Endothelial cell of umbilical vein (primary cell): ENCODE measurements at regions not wholly inside any gene's neighbourhood (a gene's known extent, or its start where the extent isn't known, plus 50 kb on each side); places are given as distances from the start of the nearest gene placed in this dataset.

Experiments
- BruUV-seq: library from RNA; stranded (reverse); fragments of 400-500 nt; replicated peaks from 2 replicates; lab custom pipeline; 2021; lab: Mats Ljungman, UMichigan
- CTCF ChIA-PET: fragments of 300-600, 350-600 bp; sonication (Branson Sonifier 250); formaldehyde crosslinking; loops from one replicate; lab custom pipeline; 2021; ENCODE audit warnings: antibody characterized with exemption, inconsistent platforms; lab: Charles Lee
- POLR2A ChIA-PET: fragments of 300-600, 350-600 bp; sonication (Branson Sonifier 250); formaldehyde crosslinking; loops from one replicate; lab custom pipeline; 2021; ENCODE audit warnings: antibody characterized with exemption, inconsistent platforms; lab: Charles Lee
- DNase-seq: peaks from one replicate; pipeline ENCODE4 v3.0.0-alpha.2; 2011; ENCODE audit warnings: low read depth, low spot score
- FAIRE-seq: peaks from 2 replicates; lab custom pipeline; 2011; peaks lifted over from hg19 to GRCh38; lab: Jason Lieb, UNC
- H2AFZ ChIP-seq: 2 replicates; pipeline ENCODE4 v1.6.0; 2012; ENCODE audit warnings: low read depth, low read length, control low read depth, inconsistent platforms
- H3K27ac ChIP-seq: 2 replicates; pipeline ENCODE4 v1.5.1; 2011; ENCODE audit warnings: low read depth, mild to moderate bottlenecking, control low read depth, low read length, moderate library complexity; ENCODE audit not compliant: insufficient read depth
- H3K27me3 ChIP-seq, 2 experiments: 2 replicates each; pipeline versions ENCODE4 v1.6.0 to v1.6.1; 2011; ENCODE audit warnings: low read length in 2 of 2, mixed read lengths in 1 of 2; ENCODE audit not compliant: control insufficient read depth in 2 of 2, insufficient read depth in 2 of 2
- H3K36me3 ChIP-seq, 2 experiments: 2 replicates in 1 of 2; 3 replicates in 1 of 2; pipeline ENCODE4 v1.5.1; 2011; ENCODE audit warnings: low read length in 2 of 2, mild to moderate bottlenecking in 1 of 2, moderate library complexity in 1 of 2; ENCODE audit not compliant: control insufficient read depth in 2 of 2, insufficient read depth in 2 of 2; ENCODE audit errors: extremely low read depth in 1 of 2
- H3K4me1 ChIP-seq: 3 replicates; pipeline ENCODE4 v1.5.1; 2011; ENCODE audit warnings: mild to moderate bottlenecking, low read length; ENCODE audit not compliant: control insufficient read depth, insufficient read depth; ENCODE audit errors: extremely low read depth
- H3K4me2 ChIP-seq: 2 replicates; pipeline ENCODE4 v1.6.1; 2011; ENCODE audit warnings: low read length, control low read depth, mixed read lengths; ENCODE audit not compliant: insufficient read depth
- H3K4me3 ChIP-seq, 3 experiments: fragments of 200-600 bp in 1 of 3; sonication (generic), shearing (Covaris generic) in 1 of 3; replicated peaks in 1 of 3; 2 replicates each; pipeline ENCODE4 v1.5.1; 2011 to 2016; ENCODE audit warnings: control low read depth in 3 of 3, low read length in 3 of 3, mild to moderate bottlenecking in 2 of 3, inconsistent platforms in 1 of 3, low read depth in 1 of 3, moderate library complexity in 1 of 3; ENCODE audit not compliant: insufficient read depth in 1 of 3
- H3K79me2 ChIP-seq: 2 replicates; pipeline ENCODE4 v1.6.0; 2012; ENCODE audit warnings: low read length, inconsistent platforms; ENCODE audit not compliant: control insufficient read depth, insufficient read depth
- H3K9ac ChIP-seq: replicated peaks from 2 replicates; pipeline ENCODE3; 2011; ENCODE audit warnings: low read length, control low read depth; ENCODE audit not compliant: insufficient read depth; ENCODE audit errors: extremely low read depth
- H3K9me1 ChIP-seq: replicated peaks from 3 replicates; pipeline ENCODE4 v1.6.0; 2011; ENCODE audit warnings: mild to moderate bottlenecking, low read length; ENCODE audit not compliant: control insufficient read depth, insufficient read depth; ENCODE audit errors: extremely low read depth
- H3K9me3 ChIP-seq: replicated peaks from 2 replicates; pipeline ENCODE4 v1.5.1; 2012; ENCODE audit warnings: low read length, inconsistent platforms; ENCODE audit not compliant: control insufficient read depth, insufficient read depth
- H4K20me1 ChIP-seq: replicated peaks from 2 replicates; pipeline ENCODE3; 2011; ENCODE audit warnings: mild to moderate bottlenecking, low read length; ENCODE audit not compliant: control insufficient read depth, insufficient read depth; ENCODE audit errors: extremely low read depth
- CTCF ChIP-seq, 2 donors: IDR thresholded peaks; 1 replicate in 1 of 2; 2 replicates in 1 of 2; pipeline ENCODE4 v1.5.1; 2011; ENCODE audit warnings: low read length in 2 of 2, mild to moderate bottlenecking in 2 of 2, moderate library complexity in 2 of 2, control low read depth in 1 of 2, inconsistent platforms in 1 of 2, low read depth in 1 of 2; ENCODE audit not compliant: insufficient read depth in 1 of 2; ENCODE audit errors: extremely low read depth in 1 of 2
- EZH2 ChIP-seq: IDR thresholded peaks from 2 replicates; pipeline ENCODE4 v1.6.1; 2012; ENCODE audit warnings: borderline replicate concordance, low read depth, mild to moderate bottlenecking, moderate library complexity, low read length, inconsistent platforms; ENCODE audit not compliant: severe bottlenecking
- FOS ChIP-seq: IDR thresholded peaks from 2 replicates; pipeline ENCODE4 v1.6.1; 2011; ENCODE audit warnings: mild to moderate bottlenecking, low read length, moderate library complexity, borderline replicate concordance; ENCODE audit not compliant: insufficient read depth
- GATA2 ChIP-seq: IDR thresholded peaks from 2 replicates; pipeline ENCODE4 v1.7.0; 2011; ENCODE audit warnings: low read depth, mild to moderate bottlenecking, moderate library complexity, mixed read lengths, low read length; ENCODE audit not compliant: insufficient read length, insufficient read depth
- JUN ChIP-seq: IDR thresholded peaks from 2 replicates; pipeline ENCODE4 v1.6.1; 2011; ENCODE audit warnings: borderline replicate concordance, low read depth; ENCODE audit not compliant: insufficient read length, insufficient read depth
- MAX ChIP-seq: IDR thresholded peaks from 2 replicates; pipeline ENCODE4 v1.6.1; 2011; ENCODE audit not compliant: insufficient read depth, insufficient read length
- MYC ChIP-seq: IDR thresholded peaks from one replicate; pipeline ENCODE4 v1.6.1; 2011; ENCODE audit warnings: mild to moderate bottlenecking, low read depth, low read length
- POLR2A ChIP-seq: IDR thresholded peaks from 2 replicates; pipeline ENCODE4 v1.6.1; 2012; ENCODE audit warnings: low read depth, mild to moderate bottlenecking, control low read depth, low read length
- POLR2AphosphoS5 ChIP-seq: IDR thresholded peaks from 2 replicates; pipeline ENCODE4 v1.6.1; 2012; ENCODE audit warnings: low read depth, mild to moderate bottlenecking, control low read depth, low read length, moderate library complexity; ENCODE audit not compliant: insufficient read depth
- dilution Hi-C: fragments of 300-500 bp; cut with MboI; formaldehyde crosslinking; loops from one replicate; pipeline ENCODE4 v1.15.0; 2019; ENCODE audit warnings: low sequenced_read_pairs; ENCODE audit not compliant: extremely low pct_ligation_motif_present
- intact Hi-C: fragments of 100-400 bp; cut with micrococcal nuclease; formaldehyde crosslinking; loops from one replicate; pipeline ENCODE4 v1.10.0; 2022

- H4K20me1 ChIP-seq, result no peaks in the 10 kb centered on the region
- no peaks in the 10 kb centered on the region for H3K36me3 ChIP-seq
- dilution Hi-C loops, result no loop called here
- H2AFZ ChIP-seq, result no peak overlapping the region
- peaks cover 0 to 2% of the 10 kb centered on the region in 2 experiments for H3K27me3 ChIP-seq
- H3K9me3 ChIP-seq, result no peaks in the 10 kb centered on the region
- no peak overlapping the region for H3K27ac ChIP-seq
- no peaks in the 10 kb centered on the region for H3K79me2 ChIP-seq
- intact Hi-C loops, result no loop called here
- ChIA-PET POLR2A (no interaction called here), CTCF (no interaction called here)
- FAIRE-seq (no peak), DNase-seq (no peak)
- TF ChIP-seq MYC, result no peak
- no peak for TF ChIP-seq FOS
- no peak for TF ChIP-seq GATA2
- TF ChIP-seq EZH2, result no peak
- TF ChIP-seq MAX, result no peak
- no peak for TF ChIP-seq JUN
- no peak for TF ChIP-seq CTCF (IDR thresholded peaks at IDR 0.05; ENCODE audit: extremely low read depth in 1 of 2, insufficient read depth in 1 of 2, low read depth in 1 of 2, low read length in 2 of 2)
- no peak for TF ChIP-seq POLR2AphosphoS5
- no peak for TF ChIP-seq POLR2A
- no peak overlapping the region for H3K4me2 ChIP-seq
- no peaks in the 10 kb centered on the region for H3K9me1 ChIP-seq
- no peak overlapping the region for H3K4me3 ChIP-seq
- no TSS peak for BruUV-seq
- H3K9ac ChIP-seq, result no peak overlapping the region
- no peaks in the 10 kb centered on the region for H3K4me1 ChIP-seq
These were observed 143.7 kb downstream of the LRIG2 start for GRCh38 chr1:113216664-113217063.
